ENCODE measurements at regions not wholly inside any gene's neighbourhood (a gene's known extent, or its start where the extent isn't known, plus 50 kb on each side); places are given as distances from the start of the nearest gene placed in this dataset.

- TF ChIP-seq CTCF (conservative IDR thresholded peaks at IDR 0.05; ENCODE audit: low read length) (no peak), EZH2phosphoT487 (IDR thresholded peaks at IDR 0.05; ENCODE audit: borderline replicate concordance, low read depth, low read length) (no peak)
Measured at GRCh38 chr4:31592293-31592692, 872.1 kb downstream of the PCDH7 start.
